Adrenal gland (tissue), 5 donors: ENCODE measurements at regions not wholly inside any gene's neighbourhood (a gene's known extent, or its start where the extent isn't known, plus 50 kb on each side); places are given as distances from the start of the nearest gene placed in this dataset.

Source experiments
- CTCF ChIP-seq, 6 experiments: fragments of 450-650 bp in 4 of 6; fragments of 200-600 bp in 2 of 6; sonication (generic) in 1 of 6; IDR thresholded peaks; 1 replicate in 5 of 6; 2 replicates in 1 of 6; pipeline versions ENCODE4 v1.5.1 to v1.8.0; 2016 to 2021; ENCODE audit warnings: antibody characterized with exemption in 6 of 6, mild to moderate bottlenecking in 2 of 6, moderate library complexity in 1 of 6
- POLR2A ChIP-seq, 2 donors: fragments of 450-650 bp; IDR thresholded peaks; one replicate each; pipeline ENCODE4 v1.6.1; 2017; ENCODE audit warnings: antibody characterized with exemption in 2 of 2, mild to moderate bottlenecking in 2 of 2, moderate library complexity in 1 of 2
- donor health status: DM: no; HTN: no; CAD: no.

DNA sequence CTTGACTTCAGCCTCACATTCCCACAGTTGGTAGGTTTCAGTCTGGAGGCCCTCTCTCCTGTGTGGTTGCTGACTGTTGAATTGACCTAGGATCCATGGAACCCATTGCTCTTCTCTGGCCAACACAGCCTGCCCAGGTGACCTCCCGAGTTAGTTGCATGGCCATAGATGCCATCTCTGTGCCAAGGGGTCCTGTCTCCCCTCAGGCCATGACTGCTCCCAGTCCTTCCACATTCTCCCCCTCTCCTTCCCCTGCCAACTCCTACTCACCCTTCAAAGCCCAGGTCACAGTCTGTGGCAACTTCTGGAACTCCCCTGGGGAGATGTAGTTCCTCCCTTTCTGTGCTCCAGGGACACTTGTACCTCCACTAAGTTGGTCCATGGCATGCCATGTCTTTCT lies 67.3 kb upstream of the GRB10 start:
- TF ChIP-seq POLR2A (IDR thresholded peaks at IDR 0.05) (no peak), CTCF (IDR thresholded peaks at IDR 0.05) (no peak)
